ENCODE measurements at regions not wholly inside any gene's neighbourhood (a gene's known extent, or its start where the extent isn't known, plus 50 kb on each side); places are given as distances from the start of the nearest gene placed in this dataset.

DNA sequence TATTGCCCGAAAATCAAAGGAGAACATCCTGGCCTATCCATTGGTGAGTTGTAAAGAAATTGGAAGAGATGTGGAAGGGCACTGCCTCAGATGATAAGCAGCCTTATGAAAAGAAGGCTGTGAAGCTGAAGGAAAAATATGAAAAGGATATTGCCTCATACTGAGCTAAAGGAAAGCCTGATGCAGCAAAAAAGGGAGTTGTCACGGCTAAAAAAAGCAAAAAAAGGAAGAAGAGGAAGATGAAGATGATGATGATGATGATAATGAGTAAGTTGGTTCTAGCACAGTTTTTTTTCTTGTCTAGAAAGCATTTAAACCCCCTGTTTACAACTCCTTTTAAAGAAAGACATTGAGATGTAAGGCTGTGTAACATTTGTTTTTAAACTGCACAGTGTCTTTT is 59.8 kb upstream of the ZBED3 start:
- FAIRE-seq (no peak), DNase-seq (ENCODE audit: low read depth in 1 of 2, low spot score in 2 of 2) (no peak)
- Histone ChIP-seq H3K14ac (ENCODE audit: insufficient read length) (no peak overlapping the region), H3K79me1 (ENCODE audit: low read depth, low read length) (no peaks in the 10 kb centered on the region), H3K18ac (ENCODE audit: extremely low read depth, low read length) (no peak overlapping the region), H3K27ac (ENCODE audit: low read depth, low read length) (no peak overlapping the region), H2BK5ac (ENCODE audit: low read depth, low read length) (no peak overlapping the region), H3K9ac (replicated peaks in 1 of 4; ENCODE audit: extremely low read depth in 1 of 4, low read depth in 3 of 4, low read length in 3 of 4) (no peak overlapping the region), H2BK120ac (replicated peaks; ENCODE audit: low read depth, low read length) (no peak overlapping the region), H3K9me3 (ENCODE audit: insufficient read depth in 2 of 2, low read depth in 1 of 2, low read length in 1 of 2) (no peaks in the 10 kb centered on the region), H4K20me1 (replicated peaks in 1 of 2; ENCODE audit: control insufficient read depth in 1 of 2, insufficient read depth in 2 of 2, low read length in 2 of 2) (no peaks in the 10 kb centered on the region), H3K4me3 (ENCODE audit: extremely low read depth in 1 of 4, insufficient read depth in 2 of 4, low read depth in 3 of 4, low read length in 4 of 4) (no peak overlapping the region), H2BK15ac (ENCODE audit: low read length) (no peak overlapping the region), H2AFZ (ENCODE audit: low read length) (no peak overlapping the region), H2BK12ac (ENCODE audit: low read depth, low read length) (no peak overlapping the region), H3K36me3 (ENCODE audit: control insufficient read depth in 2 of 4, insufficient read depth in 4 of 4, low read length in 3 of 4) (no peaks in the 10 kb centered on the region), H2BK20ac (ENCODE audit: low read length) (no peak overlapping the region), H3K79me2 (ENCODE audit: control insufficient read depth in 1 of 2, insufficient read depth in 2 of 2, low read length in 2 of 2) (no peaks in the 10 kb centered on the region), H3K23me2 (ENCODE audit: low read depth, low read length) (no peaks in the 10 kb centered on the region), H3K27me3 (replicated peaks in 1 of 4; ENCODE audit: control insufficient read depth in 3 of 4, extremely low read depth in 1 of 4, insufficient read depth in 3 of 4, low read length in 3 of 4) (no peaks in the 10 kb centered on the region), H3K4me2 (ENCODE audit: insufficient read depth in 1 of 2, low read depth in 2 of 2, low read length in 2 of 2) (no peak overlapping the region), H3K23ac (ENCODE audit: insufficient read length) (no peak overlapping the region), H3K4me1 (replicated peaks in 1 of 4; ENCODE audit: control insufficient read depth in 3 of 4, insufficient read depth in 4 of 4, low read length in 3 of 4) (no peaks in the 10 kb centered on the region), H3K56ac (replicated peaks; ENCODE audit: insufficient read length, low read depth, low read length) (no peak overlapping the region), H4K91ac (replicated peaks; ENCODE audit: insufficient read length, low read length) (no peak overlapping the region), H2AK5ac (ENCODE audit: low read depth, low read length) (no peak overlapping the region), H4K5ac (ENCODE audit: insufficient read length, low read depth, low read length) (no peak overlapping the region), H4K8ac (ENCODE audit: extremely low read depth, insufficient read depth, low read length) (no peak overlapping the region), H3K4ac (replicated peaks; ENCODE audit: insufficient read length, low read depth, low read length) (no peak overlapping the region)
- CTCF ChIA-PET (ENCODE audit: partially characterized antibody), result interaction anchor here (1.1 to 2.3 kb wide), 2 partner anchors 10 to 18 kb away, joined by 3 to 9 read pairs; no protein-coding TSS in a partner anchor
- POLR2A ChIA-PET (ENCODE audit: partially characterized antibody), result interaction anchor here (2.0 kb wide), 1 partner anchor 9 kb away, joined by 6 read pairs; no protein-coding TSS in a partner anchor
- 94% methylated on average over 2 of the region's 2 CpGs; no CpG with 5 or more reads in 1 of the 2 experiments for WGBS, 2 experiments (ENCODE audit: extremely low coverage in 1 of 2, insufficient coverage in 1 of 2, insufficient read length in 1 of 2, insufficient replicate concordance in 2 of 2, low coverage in 1 of 2, low lambda C conversion rate in 2 of 2, missing lambda C conversion rate in 1 of 2)
- TF ChIP-seq SIX5 (IDR thresholded peaks at IDR 0.05; ENCODE audit: low read depth, low read length), result no peak

Data from H1 (cell line).